ENCODE measurements at regions not wholly inside any gene's neighbourhood (a gene's known extent, or its start where the extent isn't known, plus 50 kb on each side); places are given as distances from the start of the nearest gene placed in this dataset.

- H3K4me3 ChIP-seq (replicated peaks in 1 of 3) = no peak overlapping the region
- TF ChIP-seq CTCF (IDR thresholded peaks at IDR 0.05) (no peak), POLR2A (IDR thresholded peaks at IDR 0.05) (no peak)
- intact Hi-C loops (cut with DNase I) = no loop called here
- H3K9me3 ChIP-seq = no peaks in the 10 kb centered on the region
- H3K36me3 ChIP-seq = no peaks in the 10 kb centered on the region
- H3K27ac ChIP-seq = no peak overlapping the region
- DNase-seq = no peak
- no peaks in the 10 kb centered on the region for H3K4me1 ChIP-seq
- no peaks in the 10 kb centered on the region for H3K27me3 ChIP-seq
- 56 to 66% methylated on average over 9 of the region's 9 CpGs for WGBS, 2 donors
These were observed 185.1 kb downstream of the CLIC5 start for GRCh38 chr6:45830441-45831139.

DNA sequence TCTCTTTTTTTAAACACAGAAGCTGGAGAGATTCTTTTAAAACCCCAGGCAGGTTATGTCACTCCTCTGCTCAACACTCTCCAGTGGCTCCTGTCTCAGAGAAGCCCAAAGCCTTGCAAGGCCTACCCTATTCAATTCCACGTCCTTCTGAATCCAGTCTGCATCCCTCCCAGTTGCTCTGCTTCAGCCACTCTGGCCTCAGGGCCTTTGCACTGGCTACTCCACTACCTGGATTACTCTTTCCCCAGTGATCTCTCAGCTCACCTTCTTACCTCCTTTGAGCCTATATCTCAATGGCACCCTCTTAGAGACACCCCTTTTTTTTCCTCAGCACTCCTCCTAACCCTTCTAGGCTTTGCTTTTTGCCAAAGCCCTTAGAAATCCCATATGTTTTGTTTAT, 185.8 kb downstream of the CLIC5 start:
- Histone ChIP-seq H3K36me3 (no peaks in the 10 kb centered on the region), H3K9me3 (no peaks in the 10 kb centered on the region), H3K27ac (no peak overlapping the region), H3K4me3 (replicated peaks in 1 of 3) (no peak overlapping the region), H3K27me3 (no peaks in the 10 kb centered on the region), H3K4me1 (no peaks in the 10 kb centered on the region)
- WGBS, 2 donors = 91 to 97% methylated on average over 1 of the region's 1 CpG
- no peak for DNase-seq
- no peak for TF ChIP-seq POLR2A (IDR thresholded peaks at IDR 0.05)
- TF ChIP-seq CTCF (IDR thresholded peaks at IDR 0.05) = no peak
- intact Hi-C loops (cut with DNase I) = no loop called here

DNA sequence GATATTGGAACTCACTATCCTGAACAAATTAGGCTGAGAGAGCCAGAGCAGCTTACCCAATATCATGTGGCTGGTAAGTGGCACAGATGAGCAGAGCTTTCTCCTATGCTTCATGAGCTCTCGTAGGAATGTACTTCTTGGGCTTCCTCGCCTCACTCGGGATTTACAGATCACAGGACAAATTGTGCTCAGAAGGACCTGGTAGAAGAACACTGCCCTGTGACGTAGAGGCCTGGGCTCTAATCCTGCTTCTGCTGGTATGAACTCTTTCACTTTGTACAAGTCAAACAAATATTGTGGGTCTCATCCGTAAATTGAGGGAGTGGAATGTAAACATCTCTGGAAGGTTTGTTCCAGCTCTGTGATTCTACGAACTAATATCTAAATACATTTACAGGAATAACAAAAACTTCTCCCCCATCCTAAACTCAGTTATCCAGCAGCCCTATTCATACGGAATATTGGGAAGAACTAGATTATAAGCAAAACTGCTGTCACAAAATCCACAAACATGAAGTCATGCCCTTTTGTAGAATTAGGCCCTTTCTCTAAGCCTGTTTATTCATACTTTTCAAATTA, 187.6 kb downstream of the CLIC5 start:
- intact Hi-C loops (cut with DNase I) = no loop called here
- TF ChIP-seq CTCF (IDR thresholded peaks at IDR 0.05) = no peak
- TF ChIP-seq POLR2A (IDR thresholded peaks at IDR 0.05) = no peak
- Histone ChIP-seq H3K9me3 (no peaks in the 10 kb centered on the region), H3K36me3 (no peaks in the 10 kb centered on the region), H3K4me1 (no peaks in the 10 kb centered on the region), H3K4me3 (replicated peaks in 1 of 3) (no peak overlapping the region), H3K27me3 (no peaks in the 10 kb centered on the region), H3K27ac (no peak overlapping the region)
- DNase-seq = no peak
- 86% methylated on average over 7 of the region's 7 CpGs for WGBS, 2 donors

GRCh38 chr6:45822873-45823272, 192.8 kb downstream of the CLIC5 start:
- whole genome bisulfite sequencing, 2 donors = 88 to 90% methylated on average over 4 of the region's 4 CpGs
- Histone ChIP-seq H3K9me3 (no peaks in the 10 kb centered on the region), H3K27ac (no peak overlapping the region), H3K36me3 (no peaks in the 10 kb centered on the region), H3K4me1 (no peaks in the 10 kb centered on the region), H3K27me3 (no peaks in the 10 kb centered on the region), H3K4me3 (replicated peaks in 1 of 3) (no peak overlapping the region)
- no peak for DNase-seq
- TF ChIP-seq CTCF (IDR thresholded peaks at IDR 0.05) = no peak
- TF ChIP-seq POLR2A (IDR thresholded peaks at IDR 0.05) = no peak
- intact Hi-C loops (cut with DNase I) = no loop called here

DNA sequence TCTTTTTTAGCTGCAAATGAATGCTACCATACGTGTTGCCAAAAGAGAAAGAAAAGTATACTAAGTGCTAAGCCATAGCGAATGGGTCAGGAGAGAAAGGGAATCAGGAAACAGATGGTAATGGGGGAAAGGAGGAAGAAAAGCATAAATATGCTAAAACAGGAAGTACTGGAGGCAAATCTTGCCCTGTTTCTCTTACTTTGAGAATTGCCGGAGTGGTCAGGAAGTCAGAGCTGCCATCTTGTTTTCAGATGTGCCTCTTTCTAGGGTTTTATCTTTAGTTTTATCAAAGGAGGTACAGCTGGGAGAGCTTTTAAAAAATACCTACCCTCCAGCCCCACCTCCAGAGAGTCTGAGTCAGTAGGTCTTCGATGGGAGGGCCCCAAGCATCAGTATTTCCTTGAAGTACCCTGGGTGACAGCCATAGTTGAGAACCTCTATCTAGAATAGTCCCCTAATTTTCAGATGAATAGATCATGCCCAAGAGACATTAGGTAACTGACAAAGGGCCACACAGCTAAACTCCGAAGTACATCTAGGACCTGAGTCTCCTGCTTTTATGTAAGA, 193.3 kb downstream of the CLIC5 start:
- intact Hi-C loops (cut with DNase I) = no loop called here
- H3K36me3 ChIP-seq = no peaks in the 10 kb centered on the region
- H3K27me3 ChIP-seq = no peaks in the 10 kb centered on the region
- no peak for DNase-seq
- H3K4me1 ChIP-seq = no peaks in the 10 kb centered on the region
- no peaks in the 10 kb centered on the region for H3K9me3 ChIP-seq
- WGBS, 2 donors = 83 to 85% methylated on average over 5 of the region's 5 CpGs
- no peak for TF ChIP-seq CTCF (IDR thresholded peaks at IDR 0.05)
- no peak for TF ChIP-seq POLR2A (IDR thresholded peaks at IDR 0.05)
- H3K4me3 ChIP-seq (replicated peaks in 1 of 3) = no peak overlapping the region
- no peak overlapping the region for H3K27ac ChIP-seq
